Hindlimb muscle (tissue), 1 donor: ENCODE measurements at regions not wholly inside any gene's neighbourhood (a gene's known extent, or its start where the extent isn't known, plus 50 kb on each side); places are given as distances from the start of the nearest gene placed in this dataset.
A peak's percentile ranks its signal among the peaks of the same experiment; 100 is the strongest.
"Not testable (repeated sequence)": the region's sequence is repeated elsewhere in the genome, so short reads cannot be mapped to it uniquely, and the experiment has no call there.

ENCODE experiments used
- DNase-seq: peaks from one replicate; pipeline ENCODE4 v3.0.0-alpha.2; 2013

DNA sequence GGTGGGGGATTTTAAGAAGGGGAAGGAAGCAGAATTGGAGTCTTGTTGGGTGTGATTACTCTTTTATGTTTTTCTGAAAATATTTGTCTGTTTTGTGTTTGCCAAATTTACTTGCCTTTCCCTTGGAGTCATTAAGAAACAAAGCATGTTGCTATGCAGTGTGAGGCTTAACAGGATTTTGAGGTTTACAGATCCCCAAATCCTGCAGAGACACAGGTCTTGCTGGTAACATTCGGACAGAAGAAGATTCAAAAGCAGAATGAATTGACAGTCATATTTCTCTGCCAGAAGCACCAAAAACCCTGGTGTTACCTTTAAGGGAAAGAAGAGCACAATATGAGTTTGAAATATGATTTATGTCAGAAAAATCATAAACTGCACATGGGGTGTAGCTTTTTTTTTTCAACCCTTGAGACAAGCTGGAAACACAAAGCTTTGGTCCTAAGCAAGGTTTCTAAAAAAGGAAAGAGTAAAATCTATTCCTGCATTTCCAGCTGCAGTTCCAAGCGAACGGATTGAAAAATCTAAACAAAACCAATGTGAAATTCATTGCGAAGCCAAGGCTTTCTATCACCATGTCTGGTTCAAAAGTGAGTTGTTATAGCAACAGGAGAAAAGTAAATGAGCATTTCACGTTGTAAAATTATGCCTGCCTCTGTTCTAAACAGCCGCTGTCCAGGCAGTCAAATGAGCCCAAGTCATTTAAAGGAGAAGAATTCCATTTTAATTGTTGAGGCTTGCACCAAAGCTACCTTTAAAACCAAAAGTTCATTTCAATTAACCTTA is 358.9 kb upstream of the SASH1 start:
- peak; percentile 30 for DNase-seq

DNA sequence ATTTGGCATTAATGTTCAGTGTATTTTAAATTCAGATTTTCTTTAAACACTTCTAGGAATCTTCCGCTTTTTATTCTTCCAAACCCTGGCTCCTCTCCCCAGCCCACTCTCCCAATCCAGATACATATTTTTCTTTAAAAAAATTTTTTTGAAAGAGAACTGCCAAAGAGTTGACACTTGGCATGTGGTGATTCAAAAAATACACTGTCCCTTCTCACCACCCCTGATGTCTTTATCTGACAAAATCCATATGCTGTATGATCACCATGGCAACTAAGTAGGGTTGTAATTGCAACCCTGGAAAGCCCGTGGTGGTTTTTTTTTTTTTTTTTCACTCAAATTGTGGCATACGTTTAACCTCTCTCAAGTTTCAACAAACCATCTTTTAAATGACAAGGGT is 355.8 kb upstream of the SASH1 start:
- DNase-seq = no peak

DNA sequence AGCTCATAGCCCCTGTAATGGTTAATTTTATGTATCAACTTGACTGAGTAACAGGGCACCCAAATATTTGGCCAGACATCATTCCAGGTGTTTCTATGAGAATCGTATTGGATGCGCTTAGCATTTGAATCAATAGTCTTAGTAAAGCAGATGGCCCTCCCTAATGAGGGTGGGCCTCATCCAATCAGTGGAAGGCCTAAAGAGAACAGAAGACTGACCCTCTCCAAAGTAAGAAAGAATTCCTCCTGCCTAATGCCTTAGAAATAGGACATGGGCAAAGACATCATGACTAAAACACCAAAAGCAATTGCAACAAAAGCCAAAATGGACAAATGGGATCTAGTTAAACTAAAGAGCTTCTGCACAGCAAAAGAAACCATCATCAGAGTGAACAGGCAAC is 352.5 kb upstream of the SASH1 start:
- DNase-seq = no peak

DNA sequence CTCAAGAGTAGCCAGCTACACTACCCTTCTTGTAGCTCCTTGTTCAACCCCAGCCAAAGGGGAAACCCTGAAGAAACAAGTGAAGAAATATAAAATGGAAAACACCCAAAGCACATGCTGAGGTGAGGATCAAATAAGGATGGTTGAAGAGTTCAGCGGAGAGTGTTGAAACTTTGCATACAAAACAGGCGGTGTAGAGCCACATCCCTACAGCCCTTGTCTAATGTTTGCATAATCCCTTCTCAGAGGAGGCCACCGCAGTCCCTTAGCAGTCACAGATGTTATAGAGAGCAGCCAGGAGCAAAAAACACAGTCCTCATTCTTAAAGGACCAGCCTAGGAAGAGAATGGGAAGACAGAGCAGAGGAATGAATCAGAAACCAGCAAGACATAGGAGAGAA is 350.7 kb upstream of the SASH1 start:
- DNase-seq = no peak

DNA sequence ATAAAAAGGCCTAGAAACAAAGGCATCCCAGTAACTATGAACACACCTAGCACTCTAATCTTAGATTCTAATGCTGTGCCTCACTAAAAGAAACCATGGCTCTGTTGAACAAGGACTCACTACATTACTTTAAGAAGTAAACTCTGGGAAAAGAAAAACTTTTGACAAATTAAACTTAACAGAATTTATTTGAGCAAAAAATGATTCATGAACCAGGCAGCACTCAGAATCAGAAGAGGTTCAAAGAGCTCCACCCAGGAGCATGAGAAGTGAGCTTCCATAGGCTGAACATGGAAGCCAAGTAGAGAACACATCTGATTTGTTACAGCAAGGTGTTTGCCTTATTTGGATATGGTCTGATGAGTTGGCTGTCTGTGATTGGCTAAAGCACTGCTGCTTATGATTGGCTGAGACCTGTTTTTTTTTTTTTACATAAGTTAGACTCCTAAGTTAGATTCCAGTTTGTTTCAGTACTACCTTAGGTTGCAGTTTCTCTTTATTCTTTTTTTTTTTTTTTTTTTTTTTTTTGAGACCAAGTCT is 343.6 kb upstream of the SASH1 start:
- DNase-seq = no peak

DNA sequence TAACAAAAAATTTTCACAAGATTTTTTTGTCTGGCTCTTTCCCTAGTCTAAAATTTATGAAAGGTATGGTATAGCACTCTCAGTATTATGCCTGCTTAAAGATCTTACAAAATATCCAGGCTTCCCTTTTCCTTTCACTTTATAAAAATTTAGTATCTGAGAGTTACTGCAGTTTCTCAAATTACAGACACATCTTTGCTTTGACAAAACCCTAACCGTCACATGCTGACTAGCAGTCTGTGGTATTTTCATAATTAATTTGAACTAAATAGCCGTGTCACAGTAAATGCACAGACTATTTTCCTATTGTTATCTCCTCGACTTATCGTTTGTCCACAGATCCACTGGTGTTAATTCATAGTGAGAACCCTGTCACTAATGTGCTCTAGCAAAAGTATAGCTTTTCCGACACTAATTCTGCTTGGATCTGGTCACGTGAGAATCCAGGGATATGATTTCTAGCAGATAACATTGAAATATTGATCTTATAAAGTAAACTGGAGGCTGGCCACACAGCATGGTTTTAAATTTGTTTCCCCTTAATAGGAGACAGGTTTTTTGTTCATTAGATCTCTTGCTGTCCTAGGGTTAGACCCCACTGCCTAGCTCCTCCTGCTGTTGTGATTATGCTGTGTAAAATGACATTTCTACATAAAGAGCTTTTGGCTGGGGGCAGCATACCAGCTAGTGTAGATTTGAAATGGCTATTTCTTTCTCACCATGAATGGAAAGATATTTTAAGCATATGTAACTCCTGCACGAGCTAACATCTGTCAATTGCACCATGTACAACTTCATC is 340.6 kb upstream of the SASH1 start:
- DNase-seq = no peak

DNA sequence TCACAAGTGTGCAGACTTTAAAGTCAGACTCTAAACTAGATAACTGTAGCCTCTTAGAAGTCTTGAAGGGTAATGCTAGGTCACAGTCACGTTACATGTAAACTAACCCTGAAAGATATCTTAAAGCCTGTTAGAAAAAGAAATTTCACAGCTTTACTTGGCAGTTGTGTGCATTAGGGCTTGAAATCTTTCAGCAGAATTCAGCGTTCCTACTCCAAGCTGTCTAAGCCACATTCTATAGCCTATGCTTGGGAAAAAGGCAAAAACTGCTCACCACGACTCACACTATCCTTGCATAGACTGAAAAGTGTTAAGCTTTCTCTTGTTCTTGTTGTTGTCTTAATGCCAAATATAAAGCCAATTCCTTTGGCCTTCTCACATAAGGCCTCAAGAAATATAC is 338.0 kb upstream of the SASH1 start:
- no peak for DNase-seq

DNA sequence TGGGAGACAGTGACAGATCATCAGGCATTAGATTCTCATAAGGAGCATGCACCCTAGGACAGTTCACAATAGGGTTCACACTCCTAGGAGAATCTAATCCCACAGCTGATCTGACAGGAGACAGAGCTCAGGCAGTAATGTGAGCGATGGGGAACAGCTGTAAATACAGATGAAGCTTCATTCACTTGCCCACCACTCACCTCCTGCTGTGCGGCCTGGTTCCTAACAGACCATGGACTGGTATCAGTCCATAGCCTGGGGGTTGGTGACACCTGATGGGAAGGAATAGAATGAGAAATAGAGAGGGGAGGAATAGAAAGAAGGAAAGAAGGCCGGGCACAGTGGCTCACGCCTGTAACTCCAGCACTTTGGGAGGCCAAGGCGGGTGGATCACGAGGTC is 336.8 kb upstream of the SASH1 start:
- DNase-seq = no peak

DNA sequence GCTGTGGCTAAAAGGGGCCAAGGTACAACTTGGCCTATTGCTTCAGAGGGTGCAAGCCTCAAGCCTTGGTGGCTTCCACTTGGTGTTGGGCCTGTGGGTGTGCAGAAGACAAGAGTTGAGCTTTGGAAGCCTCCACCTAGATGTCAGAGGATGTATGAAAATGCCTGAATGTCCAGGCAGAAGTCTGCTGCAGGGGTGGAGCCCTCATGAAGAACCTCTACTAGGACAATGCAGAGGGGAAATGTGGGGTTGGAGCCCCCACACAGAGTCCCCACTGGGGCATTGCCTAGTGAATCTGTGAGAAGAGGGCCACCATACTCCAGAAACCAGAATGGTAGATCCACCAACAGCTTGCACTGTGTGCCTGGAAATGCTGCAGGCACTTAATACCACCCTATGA is 332.1 kb upstream of the SASH1 start:
- DNase-seq = not testable (repeated sequence)

DNA sequence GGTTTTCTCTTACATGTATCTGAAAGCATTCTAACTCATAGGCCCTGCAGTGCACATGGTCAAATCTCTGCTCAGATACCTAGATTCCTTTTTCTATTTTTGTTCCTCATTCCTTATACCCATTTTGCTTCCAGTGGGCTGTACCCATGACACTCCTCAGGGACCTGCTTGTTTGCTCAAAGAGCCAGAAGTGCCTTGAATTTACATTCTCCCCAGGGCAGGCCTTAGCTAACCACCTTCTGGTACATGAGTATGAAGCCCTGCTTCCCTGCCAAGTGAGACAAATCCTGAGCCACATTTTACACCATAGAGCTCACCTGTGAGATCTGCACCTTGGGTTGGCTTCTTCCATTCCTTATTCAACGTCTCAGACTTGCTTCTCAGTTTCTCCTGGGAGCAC is 326.6 kb upstream of the SASH1 start:
- no peak for DNase-seq

DNA sequence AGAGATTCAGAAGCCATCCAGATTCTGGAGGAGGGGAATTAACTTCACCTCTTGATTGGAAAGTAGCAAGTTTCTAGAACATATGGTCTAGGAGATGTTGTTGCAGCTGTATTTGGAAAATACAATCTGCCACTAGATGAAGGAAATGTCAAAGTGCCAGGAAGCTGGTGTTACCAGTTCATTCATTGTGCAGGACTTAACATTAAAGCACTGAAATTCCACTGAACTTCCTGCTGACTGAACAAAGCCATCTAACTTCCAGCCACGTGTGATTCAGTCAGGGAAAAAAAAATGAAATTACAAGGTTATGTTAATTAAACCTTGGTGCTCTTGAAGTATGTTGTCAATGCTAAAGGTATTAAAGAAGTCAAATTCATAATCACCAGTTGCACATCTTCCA is 321.5 kb upstream of the SASH1 start:
- DNase-seq = no peak

DNA sequence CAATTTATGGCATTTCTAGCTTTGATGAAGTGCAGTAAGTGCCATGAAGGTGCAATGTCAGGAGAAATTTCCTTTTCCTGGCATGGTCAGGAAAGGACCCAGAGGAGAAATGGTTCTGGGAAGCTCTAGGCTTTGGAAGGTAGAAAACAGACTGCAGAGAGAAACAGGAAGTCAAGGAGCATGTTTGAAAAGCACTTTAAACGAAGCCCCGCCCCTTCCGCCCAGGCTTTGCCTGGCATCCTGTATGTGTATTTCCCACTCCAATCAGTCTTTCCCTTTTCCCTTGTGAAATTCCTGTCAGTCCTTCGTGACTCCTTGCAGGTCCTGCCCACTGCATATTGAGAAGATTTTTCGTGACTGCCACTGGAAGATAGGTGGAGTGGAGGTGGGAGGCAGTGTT is 320.9 kb upstream of the SASH1 start:
- no peak for DNase-seq

DNA sequence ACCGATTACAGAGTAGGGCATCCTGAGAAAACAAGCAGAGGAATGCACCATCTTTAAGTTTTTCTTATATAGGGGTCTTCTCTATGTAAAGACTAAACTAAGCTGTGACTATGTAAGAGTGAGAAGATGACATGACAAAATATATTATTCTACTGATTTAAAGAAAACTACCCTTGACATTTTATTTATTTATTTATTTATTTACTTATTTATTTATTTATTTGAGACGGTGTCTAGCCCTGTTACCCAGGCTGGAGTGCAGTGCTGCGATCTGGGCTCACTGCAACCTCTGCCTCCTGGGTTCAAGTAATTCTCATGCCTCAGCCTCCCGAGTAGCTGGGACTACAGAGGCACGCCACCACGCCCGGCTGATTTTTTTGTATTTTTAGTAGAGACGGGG is 320.4 kb upstream of the SASH1 start:
- DNase-seq = not testable (repeated sequence)

DNA sequence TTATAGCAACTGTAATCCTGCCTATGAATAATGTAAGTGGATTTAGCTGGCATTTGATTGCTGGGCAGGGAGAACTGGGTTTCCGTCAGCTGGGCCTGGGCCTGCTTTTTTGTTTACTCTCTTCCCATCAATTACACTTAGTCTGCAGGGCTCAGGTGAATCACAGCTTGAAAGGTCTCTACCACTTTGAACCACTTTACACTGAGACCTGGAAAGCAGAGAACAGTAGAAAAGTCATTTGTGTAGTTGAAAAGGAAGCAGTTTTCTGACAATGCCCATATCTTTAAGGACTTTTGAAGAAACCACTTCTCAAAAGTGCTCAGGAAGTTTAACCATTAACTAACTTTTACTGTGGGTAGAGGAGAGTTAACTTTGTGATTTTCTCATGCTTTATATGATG is 315.4 kb upstream of the SASH1 start:
- DNase-seq = no peak

DNA sequence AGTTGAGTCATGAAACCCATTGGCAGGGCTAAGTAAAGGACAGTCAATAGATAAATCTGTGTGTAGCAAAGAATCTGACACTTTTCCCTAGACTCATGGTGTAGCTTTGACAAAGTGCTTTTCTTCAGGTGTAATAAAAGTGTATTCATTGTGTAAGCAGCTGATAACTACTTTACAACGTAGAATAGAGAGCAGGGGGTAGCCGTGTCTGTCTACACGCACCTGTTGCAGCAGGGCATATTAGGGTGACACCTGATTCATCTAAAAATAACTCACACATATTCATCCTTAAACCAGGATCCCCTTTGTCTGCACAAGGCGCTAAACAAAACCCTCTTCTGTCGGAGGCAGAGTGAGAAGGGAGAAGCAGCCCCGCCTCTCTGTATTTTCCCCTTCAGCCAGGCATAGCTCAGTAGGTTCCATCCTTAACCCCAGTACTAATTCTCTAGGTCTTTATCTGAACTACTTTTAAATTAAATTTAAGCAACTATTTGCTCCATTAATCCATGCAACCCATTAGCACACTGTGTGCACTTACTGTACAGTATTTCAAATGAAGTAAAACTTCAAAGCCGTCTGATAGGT is 306.7 kb upstream of the SASH1 start:
- no peak for DNase-seq

DNA sequence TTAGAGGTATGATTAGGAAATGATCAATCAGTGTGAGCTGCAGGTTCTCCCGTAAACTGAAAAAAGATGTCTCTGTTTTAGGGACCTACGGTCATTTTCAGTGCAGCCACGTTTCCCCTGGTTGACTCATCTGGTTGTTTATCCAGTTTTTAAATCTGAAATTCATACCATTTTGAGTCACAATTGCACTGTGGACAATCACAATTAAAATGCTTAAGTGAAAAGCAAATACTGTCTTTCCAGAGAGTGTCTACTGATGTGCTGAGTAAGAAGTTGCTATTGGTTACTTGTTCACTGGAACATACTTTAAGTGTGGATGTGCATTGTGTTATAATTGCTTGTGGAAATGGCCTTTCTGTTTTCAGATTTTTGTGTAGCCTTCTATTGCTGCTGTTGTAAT is 305.1 kb upstream of the SASH1 start:
- DNase-seq = no peak

DNA sequence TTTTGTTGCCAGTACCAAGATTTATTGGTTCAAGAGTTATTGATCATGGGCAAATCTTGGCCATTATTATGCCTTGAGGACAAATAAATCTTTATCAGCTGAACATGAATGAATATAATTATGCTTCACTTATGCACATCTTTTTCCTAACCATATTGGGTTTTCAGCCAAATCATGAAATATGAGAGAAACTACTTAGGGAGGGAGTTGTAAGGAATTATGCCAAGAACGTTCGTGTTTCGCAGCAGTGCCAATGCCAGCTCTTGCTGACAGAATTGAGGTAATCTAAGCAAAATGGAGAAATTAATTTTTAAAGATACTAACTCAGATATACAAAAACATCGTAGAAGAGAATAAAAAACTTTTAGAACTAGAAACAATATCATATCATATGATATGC is 301.1 kb upstream of the SASH1 start:
- no peak for DNase-seq

DNA sequence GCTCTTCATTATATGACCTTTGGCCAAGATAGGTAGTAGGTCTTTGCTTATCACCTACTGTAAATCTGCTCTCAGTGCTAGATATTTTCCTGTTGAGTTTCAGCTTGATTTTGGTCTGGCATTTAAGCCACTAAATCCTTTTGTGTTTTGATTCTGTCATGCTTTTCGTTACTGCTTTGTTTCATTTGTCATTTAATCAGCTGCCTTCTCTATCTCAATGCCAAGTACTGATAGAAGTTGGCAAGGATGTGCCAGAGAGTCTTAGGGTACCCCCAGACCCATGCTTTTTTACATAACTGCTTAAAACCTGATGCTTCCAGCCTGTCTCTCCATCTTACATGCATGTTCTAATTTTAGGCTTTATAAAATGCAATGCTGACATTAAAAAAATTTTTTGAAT is 300.1 kb upstream of the SASH1 start:
- no peak for DNase-seq

DNA sequence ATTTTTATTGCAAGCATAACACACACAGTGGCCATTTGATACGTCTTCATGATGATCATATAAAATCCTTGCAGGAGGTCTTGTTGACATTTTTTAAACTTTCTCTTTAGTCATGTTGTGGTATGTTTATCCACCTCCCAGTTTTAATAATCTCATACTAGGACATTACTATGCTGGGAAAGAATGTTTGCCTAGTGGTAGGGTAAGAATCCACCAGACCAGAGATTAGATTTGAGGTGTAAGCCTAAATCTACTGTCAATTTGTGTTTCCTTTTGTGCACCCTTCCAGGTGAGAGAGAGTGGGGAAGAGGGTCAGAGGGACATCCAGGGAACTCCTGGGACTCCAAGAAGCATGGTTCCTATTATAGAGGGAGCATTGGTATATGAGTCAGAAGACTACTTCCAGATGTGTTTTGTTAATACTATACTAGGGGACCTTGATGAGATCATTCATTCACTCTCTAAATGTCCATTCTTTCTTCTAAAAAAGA is 298.3 kb upstream of the SASH1 start:
- no peak for DNase-seq

DNA sequence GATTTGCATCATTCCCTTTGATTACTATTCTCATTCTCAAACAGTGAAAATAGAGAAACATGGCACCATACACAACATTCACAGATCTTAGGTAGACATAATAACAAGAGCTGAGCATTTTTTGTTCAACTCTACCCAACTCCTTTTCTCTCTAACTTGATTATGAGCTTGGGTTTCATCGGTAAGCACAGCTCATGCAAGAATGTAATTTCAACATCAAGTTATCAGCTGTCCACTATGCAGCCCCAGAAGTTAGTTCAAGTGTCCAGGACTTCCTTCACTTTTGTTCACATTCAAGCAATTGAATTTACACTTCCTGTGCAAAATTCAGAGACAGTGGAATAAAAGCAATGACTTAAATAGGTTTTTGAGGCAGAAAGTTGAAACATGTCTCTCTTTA is 297.7 kb upstream of the SASH1 start:
- no peak for DNase-seq

DNA sequence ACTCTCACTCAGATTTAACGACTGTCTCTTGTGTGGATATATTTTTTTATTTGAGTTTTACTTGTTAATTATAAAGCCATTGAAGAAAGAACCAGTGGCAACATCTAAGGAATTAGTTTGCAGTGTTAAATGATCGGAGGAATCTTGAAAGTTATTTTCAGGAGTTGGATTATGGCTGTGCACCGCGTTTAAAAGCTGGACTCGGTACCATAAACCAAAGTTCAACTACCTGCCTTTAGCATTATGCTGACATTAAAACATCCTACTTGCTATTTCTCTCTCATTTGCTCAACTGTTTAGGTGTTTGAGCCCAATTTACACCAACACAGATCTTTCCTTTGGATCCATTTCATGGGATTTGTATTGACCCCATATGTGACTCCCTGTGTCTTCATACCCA is 289.4 kb upstream of the SASH1 start:
- no peak for DNase-seq

DNA sequence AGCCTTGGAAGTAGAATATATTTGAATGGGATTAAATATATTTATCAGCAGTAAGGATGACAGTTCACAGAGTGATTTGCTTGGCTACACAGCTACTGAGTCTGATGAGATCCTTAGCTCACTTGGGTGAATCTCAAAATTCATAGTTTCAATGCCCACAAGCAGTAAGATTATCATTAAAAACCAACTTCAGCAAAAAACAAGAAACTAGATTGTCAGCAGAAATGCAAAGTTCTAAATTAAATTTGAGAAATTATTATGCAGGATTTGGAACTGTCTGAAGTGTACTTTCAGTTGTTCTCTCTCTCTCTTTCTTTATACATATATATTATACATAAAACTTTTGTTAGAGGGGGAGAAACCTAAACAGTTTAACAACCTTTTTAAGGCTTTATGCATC is 288.8 kb upstream of the SASH1 start:
- DNase-seq = no peak

DNA sequence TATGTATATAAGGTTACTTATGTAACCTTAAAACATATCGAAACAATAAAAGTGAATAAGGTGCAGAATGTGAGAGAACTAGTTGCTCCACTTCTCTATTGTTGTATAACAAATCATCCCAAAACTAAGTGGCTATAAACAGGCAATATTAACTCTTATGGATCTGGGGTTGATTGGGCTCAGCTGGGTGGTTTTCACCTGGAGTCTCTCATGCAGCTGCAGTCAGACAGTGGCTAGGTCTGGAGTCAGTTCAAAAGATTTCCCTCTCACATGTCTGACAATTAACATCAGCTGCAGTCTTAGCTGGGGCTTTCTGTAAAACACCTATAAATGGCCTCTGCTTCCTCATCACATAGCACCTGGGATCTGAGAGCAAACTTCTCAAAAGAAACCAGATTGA is 288.4 kb upstream of the SASH1 start:
- DNase-seq = no peak

DNA sequence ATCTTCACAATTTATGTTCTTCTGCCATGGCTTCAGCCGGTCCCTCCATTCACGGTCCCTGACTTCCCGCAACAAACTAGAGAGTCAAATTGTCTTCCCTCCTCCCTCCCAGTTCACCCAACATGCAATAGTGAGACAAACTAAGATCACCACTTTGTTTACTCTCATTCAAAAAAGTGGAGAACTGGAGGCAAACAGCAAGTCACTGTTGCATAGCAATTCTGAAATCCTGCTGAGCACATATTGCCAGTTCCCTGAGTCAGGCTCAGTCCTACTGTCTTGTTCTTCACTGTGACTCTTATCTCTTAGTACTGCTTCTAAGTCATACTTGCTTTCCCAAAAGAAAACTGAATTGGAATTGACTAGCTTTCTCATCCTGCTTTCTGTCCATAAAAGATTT is 287.2 kb upstream of the SASH1 start:
- no peak for DNase-seq
